ENCODE measurements at regions not wholly inside any gene's neighbourhood (a gene's known extent, or its start where the extent isn't known, plus 50 kb on each side); places are given as distances from the start of the nearest gene placed in this dataset.

DNA sequence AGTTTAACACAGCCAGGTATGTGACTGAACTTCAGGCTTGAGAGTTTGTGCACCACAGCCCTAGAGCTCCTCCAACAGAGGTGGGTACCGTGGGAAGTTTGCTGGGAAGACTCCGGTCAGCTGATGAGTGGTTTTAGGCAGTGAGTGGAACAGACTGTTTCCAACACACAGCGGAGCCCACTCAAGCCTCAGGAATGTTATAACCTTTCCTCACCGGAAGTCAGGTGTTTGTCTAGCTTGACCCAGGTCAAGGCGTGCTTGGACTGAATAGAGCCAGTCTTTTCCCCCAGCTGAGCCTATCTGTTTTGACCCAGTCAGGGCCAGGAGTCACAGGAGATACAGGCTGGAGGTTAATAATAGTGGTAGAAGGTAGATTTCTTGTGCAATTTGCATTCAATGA, 138.4 kb upstream of the PARP11 start (continued):
- TF ChIP-seq, protein P1, sequence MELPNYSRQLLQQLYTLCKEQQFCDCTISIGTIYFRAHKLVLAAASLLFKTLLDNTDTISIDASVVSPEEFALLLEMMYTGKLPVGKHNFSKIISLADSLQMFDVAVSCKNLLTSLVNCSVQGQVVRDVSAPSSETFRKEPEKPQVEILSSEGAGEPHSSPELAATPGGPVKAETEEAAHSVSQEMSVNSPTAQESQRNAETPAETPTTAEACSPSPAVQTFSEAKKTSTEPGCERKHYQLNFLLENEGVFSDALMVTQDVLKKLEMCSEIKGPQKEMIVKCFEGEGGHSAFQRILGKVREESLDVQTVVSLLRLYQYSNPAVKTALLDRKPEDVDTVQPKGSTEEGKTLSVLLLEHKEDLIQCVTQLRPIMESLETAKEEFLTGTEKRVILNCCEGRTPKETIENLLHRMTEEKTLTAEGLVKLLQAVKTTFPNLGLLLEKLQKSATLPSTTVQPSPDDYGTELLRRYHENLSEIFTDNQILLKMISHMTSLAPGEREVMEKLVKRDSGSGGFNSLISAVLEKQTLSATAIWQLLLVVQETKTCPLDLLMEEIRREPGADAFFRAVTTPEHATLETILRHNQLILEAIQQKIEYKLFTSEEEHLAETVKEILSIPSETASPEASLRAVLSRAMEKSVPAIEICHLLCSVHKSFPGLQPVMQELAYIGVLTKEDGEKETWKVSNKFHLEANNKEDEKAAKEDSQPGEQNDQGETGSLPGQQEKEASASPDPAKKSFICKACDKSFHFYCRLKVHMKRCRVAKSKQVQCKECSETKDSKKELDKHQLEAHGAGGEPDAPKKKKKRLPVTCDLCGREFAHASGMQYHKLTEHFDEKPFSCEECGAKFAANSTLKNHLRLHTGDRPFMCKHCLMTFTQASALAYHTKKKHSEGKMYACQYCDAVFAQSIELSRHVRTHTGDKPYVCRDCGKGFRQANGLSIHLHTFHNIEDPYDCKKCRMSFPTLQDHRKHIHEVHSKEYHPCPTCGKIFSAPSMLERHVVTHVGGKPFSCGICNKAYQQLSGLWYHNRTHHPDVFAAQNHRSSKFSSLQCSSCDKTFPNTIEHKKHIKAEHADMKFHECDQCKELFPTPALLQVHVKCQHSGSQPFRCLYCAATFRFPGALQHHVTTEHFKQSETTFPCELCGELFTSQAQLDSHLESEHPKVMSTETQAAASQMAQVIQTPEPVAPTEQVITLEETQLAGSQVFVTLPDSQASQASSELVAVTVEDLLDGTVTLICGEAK (IDR thresholded peaks at IDR 0.05) = no peak
- TF ChIP-seq, protein P1 (CRISPR knock-in tag; IDR thresholded peaks at IDR 0.05) = 0 out of 2 replicates have a peak, but pooled peaks have one; percentile 43
- TF ChIP-seq, protein P2, sequence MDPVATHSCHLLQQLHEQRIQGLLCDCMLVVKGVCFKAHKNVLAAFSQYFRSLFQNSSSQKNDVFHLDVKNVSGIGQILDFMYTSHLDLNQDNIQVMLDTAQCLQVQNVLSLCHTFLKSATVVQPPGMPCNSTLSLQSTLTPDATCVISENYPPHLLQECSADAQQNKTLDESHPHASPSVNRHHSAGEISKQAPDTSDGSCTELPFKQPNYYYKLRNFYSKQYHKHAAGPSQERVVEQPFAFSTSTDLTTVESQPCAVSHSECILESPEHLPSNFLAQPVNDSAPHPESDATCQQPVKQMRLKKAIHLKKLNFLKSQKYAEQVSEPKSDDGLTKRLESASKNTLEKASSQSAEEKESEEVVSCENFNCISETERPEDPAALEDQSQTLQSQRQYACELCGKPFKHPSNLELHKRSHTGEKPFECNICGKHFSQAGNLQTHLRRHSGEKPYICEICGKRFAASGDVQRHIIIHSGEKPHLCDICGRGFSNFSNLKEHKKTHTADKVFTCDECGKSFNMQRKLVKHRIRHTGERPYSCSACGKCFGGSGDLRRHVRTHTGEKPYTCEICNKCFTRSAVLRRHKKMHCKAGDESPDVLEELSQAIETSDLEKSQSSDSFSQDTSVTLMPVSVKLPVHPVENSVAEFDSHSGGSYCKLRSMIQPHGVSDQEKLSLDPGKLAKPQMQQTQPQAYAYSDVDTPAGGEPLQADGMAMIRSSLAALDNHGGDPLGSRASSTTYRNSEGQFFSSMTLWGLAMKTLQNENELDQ (CRISPR knock-in tag; IDR thresholded peaks at IDR 0.05; ENCODE audit: borderline replicate concordance) = no peak
- peak; percentile 85 for TF ChIP-seq SOX5 (CRISPR knock-in tag; IDR thresholded peaks at IDR 0.05; ENCODE audit: borderline replicate concordance)
- TF ChIP-seq, protein P3, sequence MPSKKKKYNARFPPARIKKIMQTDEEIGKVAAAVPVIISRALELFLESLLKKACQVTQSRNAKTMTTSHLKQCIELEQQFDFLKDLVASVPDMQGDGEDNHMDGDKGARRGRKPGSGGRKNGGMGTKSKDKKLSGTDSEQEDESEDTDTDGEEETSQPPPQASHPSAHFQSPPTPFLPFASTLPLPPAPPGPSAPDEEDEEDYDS (CRISPR knock-in tag; IDR thresholded peaks at IDR 0.05) = peak; percentile 75
- TF ChIP-seq TBL1XR1 (IDR thresholded peaks at IDR 0.05; ENCODE audit: borderline replicate concordance, low read length, partially characterized antibody) = peak; percentile 68
- no peak for TF ChIP-seq HHEX (CRISPR knock-in tag; IDR thresholded peaks at IDR 0.05)
- no peak for TF ChIP-seq ZC3H13 (CRISPR knock-in tag; IDR thresholded peaks at IDR 0.05)
- TF ChIP-seq ZNF484 (CRISPR knock-in tag; IDR thresholded peaks at IDR 0.05; ENCODE audit: borderline replicate concordance, low read depth) = no peak
- TF ChIP-seq, protein P4, sequence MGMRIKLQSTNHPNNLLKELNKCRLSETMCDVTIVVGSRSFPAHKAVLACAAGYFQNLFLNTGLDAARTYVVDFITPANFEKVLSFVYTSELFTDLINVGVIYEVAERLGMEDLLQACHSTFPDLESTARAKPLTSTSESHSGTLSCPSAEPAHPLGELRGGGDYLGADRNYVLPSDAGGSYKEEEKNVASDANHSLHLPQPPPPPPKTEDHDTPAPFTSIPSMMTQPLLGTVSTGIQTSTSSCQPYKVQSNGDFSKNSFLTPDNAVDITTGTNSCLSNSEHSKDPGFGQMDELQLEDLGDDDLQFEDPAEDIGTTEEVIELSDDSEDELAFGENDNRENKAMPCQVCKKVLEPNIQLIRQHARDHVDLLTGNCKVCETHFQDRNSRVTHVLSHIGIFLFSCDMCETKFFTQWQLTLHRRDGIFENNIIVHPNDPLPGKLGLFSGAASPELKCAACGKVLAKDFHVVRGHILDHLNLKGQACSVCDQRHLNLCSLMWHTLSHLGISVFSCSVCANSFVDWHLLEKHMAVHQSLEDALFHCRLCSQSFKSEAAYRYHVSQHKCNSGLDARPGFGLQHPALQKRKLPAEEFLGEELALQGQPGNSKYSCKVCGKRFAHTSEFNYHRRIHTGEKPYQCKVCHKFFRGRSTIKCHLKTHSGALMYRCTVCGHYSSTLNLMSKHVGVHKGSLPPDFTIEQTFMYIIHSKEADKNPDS (CRISPR knock-in tag; IDR thresholded peaks at IDR 0.05) = no peak
- peak; percentile 82; the same call in 1 of the 2 replicates for TF ChIP-seq PITX1 (CRISPR knock-in tag; IDR thresholded peaks at IDR 0.05)
- TF ChIP-seq, protein P5, sequence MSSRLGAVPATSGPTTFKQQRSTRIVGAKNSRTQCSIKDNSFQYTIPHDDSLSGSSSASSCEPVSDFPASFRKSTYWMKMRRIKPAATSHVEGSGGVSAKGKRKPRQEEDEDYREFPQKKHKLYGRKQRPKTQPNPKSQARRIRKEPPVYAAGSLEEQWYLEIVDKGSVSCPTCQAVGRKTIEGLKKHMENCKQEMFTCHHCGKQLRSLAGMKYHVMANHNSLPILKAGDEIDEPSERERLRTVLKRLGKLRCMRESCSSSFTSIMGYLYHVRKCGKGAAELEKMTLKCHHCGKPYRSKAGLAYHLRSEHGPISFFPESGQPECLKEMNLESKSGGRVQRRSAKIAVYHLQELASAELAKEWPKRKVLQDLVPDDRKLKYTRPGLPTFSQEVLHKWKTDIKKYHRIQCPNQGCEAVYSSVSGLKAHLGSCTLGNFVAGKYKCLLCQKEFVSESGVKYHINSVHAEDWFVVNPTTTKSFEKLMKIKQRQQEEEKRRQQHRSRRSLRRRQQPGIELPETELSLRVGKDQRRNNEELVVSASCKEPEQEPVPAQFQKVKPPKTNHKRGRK (CRISPR knock-in tag; IDR thresholded peaks at IDR 0.05) = no peak; the same call in 1 of the 2 replicates
- TF ChIP-seq NCOA2 (CRISPR knock-in tag; IDR thresholded peaks at IDR 0.05) = peak; percentile 98
- no peak for TF ChIP-seq CHD4 (IDR thresholded peaks at IDR 0.05; ENCODE audit: borderline replicate concordance, low read length)
